ENCODE measurements at regions not wholly inside any gene's neighbourhood (a gene's known extent, or its start where the extent isn't known, plus 50 kb on each side); places are given as distances from the start of the nearest gene placed in this dataset.

GRCh38 chr18:44245019-44245418 lies 435.7 kb upstream of the SETBP1 start:
- FAIRE-seq = no peak
- DNase-seq (ENCODE audit: low spot score in 2 of 2) = no peak

- FAIRE-seq = no peak
- no peak for DNase-seq (ENCODE audit: low spot score in 2 of 2)
Measured at GRCh38 chr18:44246001-44246400, 434.7 kb upstream of the SETBP1 start.

- DNase-seq (ENCODE audit: low spot score in 2 of 2) (no peak), FAIRE-seq (no peak)
Measured at GRCh38 chr18:44258086-44258485, 422.6 kb upstream of the SETBP1 start.

GRCh38 chr18:44258576-44258975 lies 422.1 kb upstream of the SETBP1 start:
- no peak for DNase-seq (ENCODE audit: low spot score in 2 of 2)
- FAIRE-seq = no peak

- FAIRE-seq (no peak), DNase-seq (ENCODE audit: low spot score in 2 of 2) (no peak)
Measured at GRCh38 chr18:44259610-44260009, 421.1 kb upstream of the SETBP1 start.

- DNase-seq (ENCODE audit: low spot score in 2 of 2) (no peak), FAIRE-seq (no peak)
Measured at GRCh38 chr18:44265437-44265836, 415.3 kb upstream of the SETBP1 start.

- no peak for FAIRE-seq
Measured at GRCh38 chr18:44273298-44273697, 407.4 kb upstream of the SETBP1 start.

GRCh38 chr18:44280479-44280878 lies 400.2 kb upstream of the SETBP1 start:
- FAIRE-seq = no peak
- no peak for DNase-seq (ENCODE audit: low spot score in 2 of 2)

More at GRCh38 chr18:44273298-44273697, 407.4 kb upstream of the SETBP1 start:
- DNase-seq (ENCODE audit: low spot score in 2 of 2) = no peak

- DNase-seq (ENCODE audit: low spot score in 2 of 2) (no peak), FAIRE-seq (no peak)
Measured at GRCh38 chr18:44286049-44286448, 394.6 kb upstream of the SETBP1 start.

- FAIRE-seq (no peak), DNase-seq (ENCODE audit: low spot score in 2 of 2) (no peak)
Measured at GRCh38 chr18:44290366-44290977, 390.2 kb upstream of the SETBP1 start.

GRCh38 chr18:44298566-44298965 lies 382.1 kb upstream of the SETBP1 start:
- FAIRE-seq = no peak
- no peak for DNase-seq (ENCODE audit: low spot score in 2 of 2)

- FAIRE-seq (no peak), DNase-seq (ENCODE audit: low spot score in 2 of 2) (no peak)
Measured at GRCh38 chr18:44309185-44309584, 371.5 kb upstream of the SETBP1 start.

GRCh38 chr18:44320619-44321460 lies 359.8 kb upstream of the SETBP1 start:
- DNase-seq (ENCODE audit: low spot score in 2 of 2) = no peak
- no peak for FAIRE-seq

- DNase-seq (ENCODE audit: low spot score in 2 of 2) = no peak
- FAIRE-seq = no peak
Measured at GRCh38 chr18:44321868-44322590, 358.7 kb upstream of the SETBP1 start.

- DNase-seq (ENCODE audit: low spot score in 2 of 2) = no peak
- no peak for FAIRE-seq
Measured at GRCh38 chr18:44323125-44323524, 357.6 kb upstream of the SETBP1 start.

- no peak for FAIRE-seq
Measured at GRCh38 chr18:44324361-44324760, 356.3 kb upstream of the SETBP1 start.

GRCh38 chr18:44325903-44326635 lies 354.6 kb upstream of the SETBP1 start:
- DNase-seq (ENCODE audit: low spot score in 2 of 2) = no peak
- FAIRE-seq = no peak

More at GRCh38 chr18:44324361-44324760, 356.3 kb upstream of the SETBP1 start:
- no peak for DNase-seq (ENCODE audit: low spot score in 2 of 2)

- DNase-seq (ENCODE audit: low spot score in 2 of 2) (no peak), FAIRE-seq (no peak)
Measured at GRCh38 chr18:44331656-44332570, 348.8 kb upstream of the SETBP1 start.

- DNase-seq (ENCODE audit: low spot score in 2 of 2) (no peak), FAIRE-seq (no peak)
Measured at GRCh38 chr18:44341759-44342158, 338.9 kb upstream of the SETBP1 start.

- FAIRE-seq (no peak), DNase-seq (ENCODE audit: low spot score in 2 of 2) (no peak)
Measured at GRCh38 chr18:44342162-44342561, 338.5 kb upstream of the SETBP1 start.
